ENCODE measurements at regions not wholly inside any gene's neighbourhood (a gene's known extent, or its start where the extent isn't known, plus 50 kb on each side); places are given as distances from the start of the nearest gene placed in this dataset.

DNA sequence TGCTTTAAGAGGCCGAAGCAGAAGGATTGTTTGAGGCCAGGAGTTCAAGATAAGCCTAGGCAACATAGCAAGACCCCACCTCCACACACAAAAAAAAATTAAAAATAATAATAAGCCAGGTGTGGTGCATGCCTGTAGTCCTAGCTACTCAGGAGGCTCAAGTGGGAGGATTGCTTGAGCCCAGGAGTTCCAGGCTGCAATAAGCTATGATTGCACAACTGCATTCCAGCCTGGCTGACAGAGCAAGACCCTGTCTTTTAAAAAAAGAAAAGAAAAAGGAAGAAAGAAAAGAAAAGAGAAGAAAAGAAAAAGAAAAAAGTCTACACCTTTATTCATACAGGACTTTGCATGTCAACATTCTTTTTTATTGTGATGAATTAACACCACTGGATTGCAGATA lies 2125.8 kb downstream of the MAT2B start (continued):
- TF ChIP-seq, protein P1, sequence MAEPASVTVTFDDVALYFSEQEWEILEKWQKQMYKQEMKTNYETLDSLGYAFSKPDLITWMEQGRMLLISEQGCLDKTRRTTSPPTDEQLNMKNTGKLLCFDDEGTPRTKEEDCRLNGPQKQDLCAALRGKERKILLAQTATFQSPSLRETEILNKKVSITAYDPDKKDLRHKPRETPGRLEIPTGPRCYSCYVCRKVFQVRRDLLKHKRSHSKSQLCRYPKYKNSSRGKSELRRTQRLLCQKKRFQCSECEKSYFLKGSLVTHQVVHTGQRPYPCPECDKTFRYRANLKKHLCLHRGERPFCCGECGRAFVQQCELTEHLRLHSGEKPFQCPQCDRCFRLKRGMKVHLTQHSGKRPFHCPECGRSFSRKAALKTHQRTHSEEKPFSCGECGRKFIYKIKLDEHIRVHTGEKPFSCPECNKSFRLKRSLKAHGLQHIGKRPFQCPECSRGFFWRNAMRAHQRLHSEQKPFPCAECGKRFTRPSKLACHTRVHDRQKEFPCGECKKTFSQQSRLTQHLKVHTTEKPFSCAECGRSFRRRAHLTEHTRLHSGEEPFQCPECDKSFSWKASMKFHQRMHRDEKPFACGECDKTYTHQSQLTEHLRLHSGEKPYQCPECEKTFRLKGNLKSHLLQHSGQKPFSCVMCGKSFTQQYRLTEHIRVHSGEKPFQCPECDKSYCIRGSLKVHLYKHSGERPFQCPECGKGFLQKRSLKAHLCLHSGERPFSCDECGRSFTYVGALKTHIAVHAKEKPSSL (CRISPR knock-in tag; conservative IDR thresholded peaks at IDR 0.05), result no peak
- TF ChIP-seq, protein P2, sequence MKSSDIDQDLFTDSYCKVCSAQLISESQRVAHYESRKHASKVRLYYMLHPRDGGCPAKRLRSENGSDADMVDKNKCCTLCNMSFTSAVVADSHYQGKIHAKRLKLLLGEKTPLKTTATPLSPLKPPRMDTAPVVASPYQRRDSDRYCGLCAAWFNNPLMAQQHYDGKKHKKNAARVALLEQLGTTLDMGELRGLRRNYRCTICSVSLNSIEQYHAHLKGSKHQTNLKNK (CRISPR knock-in tag; IDR thresholded peaks at IDR 0.05), result no peak

DNA sequence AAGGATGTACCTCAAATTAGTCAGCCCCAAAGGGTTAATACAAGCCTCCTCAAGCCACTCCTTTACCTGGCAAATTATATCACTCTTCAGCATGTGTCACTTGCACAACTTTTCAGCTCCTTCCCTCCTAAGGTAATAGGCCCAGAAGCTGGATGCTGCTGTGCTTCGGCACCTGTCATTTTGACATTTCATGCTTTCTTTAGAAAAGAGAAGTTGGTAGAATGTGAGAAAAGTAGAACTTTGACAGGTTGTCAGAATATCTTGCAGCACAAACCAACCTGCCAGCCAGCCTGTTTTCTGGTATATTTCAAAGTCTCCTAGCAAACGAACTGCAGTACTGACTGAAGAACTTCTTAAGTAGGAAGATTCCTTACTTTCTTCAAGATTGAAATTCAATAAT lies 2136.9 kb downstream of the MAT2B start:
- no peak overlapping the region for H3K27ac Mint-ChIP-seq
- CTCF ChIA-PET, result no interaction called here
- TF ChIP-seq, protein P3, sequence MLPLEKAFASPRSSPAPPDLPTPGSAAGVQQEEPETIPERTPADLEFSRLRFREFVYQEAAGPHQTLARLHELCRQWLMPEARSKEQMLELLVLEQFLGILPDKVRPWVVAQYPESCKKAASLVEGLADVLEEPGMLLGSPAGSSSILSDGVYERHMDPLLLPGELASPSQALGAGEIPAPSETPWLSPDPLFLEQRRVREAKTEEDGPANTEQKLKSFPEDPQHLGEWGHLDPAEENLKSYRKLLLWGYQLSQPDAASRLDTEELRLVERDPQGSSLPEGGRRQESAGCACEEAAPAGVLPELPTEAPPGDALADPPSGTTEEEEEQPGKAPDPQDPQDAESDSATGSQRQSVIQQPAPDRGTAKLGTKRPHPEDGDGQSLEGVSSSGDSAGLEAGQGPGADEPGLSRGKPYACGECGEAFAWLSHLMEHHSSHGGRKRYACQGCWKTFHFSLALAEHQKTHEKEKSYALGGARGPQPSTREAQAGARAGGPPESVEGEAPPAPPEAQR (CRISPR knock-in tag; IDR thresholded peaks at IDR 0.05), result no peak
- TF ChIP-seq ESRRA (CRISPR knock-in tag; IDR thresholded peaks at IDR 0.05; ENCODE audit: borderline replicate concordance) (no peak), GABPB1 (CRISPR knock-in tag; IDR thresholded peaks at IDR 0.05) (no peak), FOXP1 (CRISPR knock-in tag; IDR thresholded peaks at IDR 0.05; ENCODE audit: borderline replicate concordance) (no peak), TP53 (CRISPR knock-in tag; IDR thresholded peaks at IDR 0.05) (no peak), NR3C1 (CRISPR knock-in tag; conservative IDR thresholded peaks at IDR 0.05; ENCODE audit: low read depth) (no peak), FOXK1 (CRISPR knock-in tag; IDR thresholded peaks at IDR 0.05) (no peak), EMX1 (CRISPR knock-in tag; IDR thresholded peaks at IDR 0.05) (no peak), HMGA2 (CRISPR knock-in tag; IDR thresholded peaks at IDR 0.05) (no peak), ZBTB21 (CRISPR knock-in tag; IDR thresholded peaks at IDR 0.05; ENCODE audit: borderline replicate concordance) (no peak), SMAD3 (CRISPR knock-in tag; IDR thresholded peaks at IDR 0.05; ENCODE audit: borderline replicate concordance) (no peak), TCF7 (CRISPR knock-in tag; IDR thresholded peaks at IDR 0.05; ENCODE audit: low read depth) (no peak)
- TF ChIP-seq, protein P4, sequence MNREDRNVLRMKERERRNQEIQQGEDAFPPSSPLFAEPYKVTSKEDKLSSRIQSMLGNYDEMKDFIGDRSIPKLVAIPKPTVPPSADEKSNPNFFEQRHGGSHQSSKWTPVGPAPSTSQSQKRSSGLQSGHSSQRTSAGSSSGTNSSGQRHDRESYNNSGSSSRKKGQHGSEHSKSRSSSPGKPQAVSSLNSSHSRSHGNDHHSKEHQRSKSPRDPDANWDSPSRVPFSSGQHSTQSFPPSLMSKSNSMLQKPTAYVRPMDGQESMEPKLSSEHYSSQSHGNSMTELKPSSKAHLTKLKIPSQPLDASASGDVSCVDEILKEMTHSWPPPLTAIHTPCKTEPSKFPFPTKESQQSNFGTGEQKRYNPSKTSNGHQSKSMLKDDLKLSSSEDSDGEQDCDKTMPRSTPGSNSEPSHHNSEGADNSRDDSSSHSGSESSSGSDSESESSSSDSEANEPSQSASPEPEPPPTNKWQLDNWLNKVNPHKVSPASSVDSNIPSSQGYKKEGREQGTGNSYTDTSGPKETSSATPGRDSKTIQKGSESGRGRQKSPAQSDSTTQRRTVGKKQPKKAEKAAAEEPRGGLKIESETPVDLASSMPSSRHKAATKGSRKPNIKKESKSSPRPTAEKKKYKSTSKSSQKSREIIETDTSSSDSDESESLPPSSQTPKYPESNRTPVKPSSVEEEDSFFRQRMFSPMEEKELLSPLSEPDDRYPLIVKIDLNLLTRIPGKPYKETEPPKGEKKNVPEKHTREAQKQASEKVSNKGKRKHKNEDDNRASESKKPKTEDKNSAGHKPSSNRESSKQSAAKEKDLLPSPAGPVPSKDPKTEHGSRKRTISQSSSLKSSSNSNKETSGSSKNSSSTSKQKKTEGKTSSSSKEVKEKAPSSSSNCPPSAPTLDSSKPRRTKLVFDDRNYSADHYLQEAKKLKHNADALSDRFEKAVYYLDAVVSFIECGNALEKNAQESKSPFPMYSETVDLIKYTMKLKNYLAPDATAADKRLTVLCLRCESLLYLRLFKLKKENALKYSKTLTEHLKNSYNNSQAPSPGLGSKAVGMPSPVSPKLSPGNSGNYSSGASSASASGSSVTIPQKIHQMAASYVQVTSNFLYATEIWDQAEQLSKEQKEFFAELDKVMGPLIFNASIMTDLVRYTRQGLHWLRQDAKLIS (CRISPR knock-in tag; IDR thresholded peaks at IDR 0.05; ENCODE audit: borderline replicate concordance), result no peak
- TF ChIP-seq, protein P5, sequence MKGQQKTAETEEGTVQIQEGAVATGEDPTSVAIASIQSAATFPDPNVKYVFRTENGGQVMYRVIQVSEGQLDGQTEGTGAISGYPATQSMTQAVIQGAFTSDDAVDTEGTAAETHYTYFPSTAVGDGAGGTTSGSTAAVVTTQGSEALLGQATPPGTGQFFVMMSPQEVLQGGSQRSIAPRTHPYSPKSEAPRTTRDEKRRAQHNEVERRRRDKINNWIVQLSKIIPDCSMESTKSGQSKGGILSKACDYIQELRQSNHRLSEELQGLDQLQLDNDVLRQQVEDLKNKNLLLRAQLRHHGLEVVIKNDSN (CRISPR knock-in tag; IDR thresholded peaks at IDR 0.05), result no peak
- TF ChIP-seq, protein P6, sequence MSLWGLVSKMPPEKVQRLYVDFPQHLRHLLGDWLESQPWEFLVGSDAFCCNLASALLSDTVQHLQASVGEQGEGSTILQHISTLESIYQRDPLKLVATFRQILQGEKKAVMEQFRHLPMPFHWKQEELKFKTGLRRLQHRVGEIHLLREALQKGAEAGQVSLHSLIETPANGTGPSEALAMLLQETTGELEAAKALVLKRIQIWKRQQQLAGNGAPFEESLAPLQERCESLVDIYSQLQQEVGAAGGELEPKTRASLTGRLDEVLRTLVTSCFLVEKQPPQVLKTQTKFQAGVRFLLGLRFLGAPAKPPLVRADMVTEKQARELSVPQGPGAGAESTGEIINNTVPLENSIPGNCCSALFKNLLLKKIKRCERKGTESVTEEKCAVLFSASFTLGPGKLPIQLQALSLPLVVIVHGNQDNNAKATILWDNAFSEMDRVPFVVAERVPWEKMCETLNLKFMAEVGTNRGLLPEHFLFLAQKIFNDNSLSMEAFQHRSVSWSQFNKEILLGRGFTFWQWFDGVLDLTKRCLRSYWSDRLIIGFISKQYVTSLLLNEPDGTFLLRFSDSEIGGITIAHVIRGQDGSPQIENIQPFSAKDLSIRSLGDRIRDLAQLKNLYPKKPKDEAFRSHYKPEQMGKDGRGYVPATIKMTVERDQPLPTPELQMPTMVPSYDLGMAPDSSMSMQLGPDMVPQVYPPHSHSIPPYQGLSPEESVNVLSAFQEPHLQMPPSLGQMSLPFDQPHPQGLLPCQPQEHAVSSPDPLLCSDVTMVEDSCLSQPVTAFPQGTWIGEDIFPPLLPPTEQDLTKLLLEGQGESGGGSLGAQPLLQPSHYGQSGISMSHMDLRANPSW (CRISPR knock-in tag; conservative IDR thresholded peaks at IDR 0.05; ENCODE audit: low read depth), result no peak
- TF ChIP-seq, protein P7, sequence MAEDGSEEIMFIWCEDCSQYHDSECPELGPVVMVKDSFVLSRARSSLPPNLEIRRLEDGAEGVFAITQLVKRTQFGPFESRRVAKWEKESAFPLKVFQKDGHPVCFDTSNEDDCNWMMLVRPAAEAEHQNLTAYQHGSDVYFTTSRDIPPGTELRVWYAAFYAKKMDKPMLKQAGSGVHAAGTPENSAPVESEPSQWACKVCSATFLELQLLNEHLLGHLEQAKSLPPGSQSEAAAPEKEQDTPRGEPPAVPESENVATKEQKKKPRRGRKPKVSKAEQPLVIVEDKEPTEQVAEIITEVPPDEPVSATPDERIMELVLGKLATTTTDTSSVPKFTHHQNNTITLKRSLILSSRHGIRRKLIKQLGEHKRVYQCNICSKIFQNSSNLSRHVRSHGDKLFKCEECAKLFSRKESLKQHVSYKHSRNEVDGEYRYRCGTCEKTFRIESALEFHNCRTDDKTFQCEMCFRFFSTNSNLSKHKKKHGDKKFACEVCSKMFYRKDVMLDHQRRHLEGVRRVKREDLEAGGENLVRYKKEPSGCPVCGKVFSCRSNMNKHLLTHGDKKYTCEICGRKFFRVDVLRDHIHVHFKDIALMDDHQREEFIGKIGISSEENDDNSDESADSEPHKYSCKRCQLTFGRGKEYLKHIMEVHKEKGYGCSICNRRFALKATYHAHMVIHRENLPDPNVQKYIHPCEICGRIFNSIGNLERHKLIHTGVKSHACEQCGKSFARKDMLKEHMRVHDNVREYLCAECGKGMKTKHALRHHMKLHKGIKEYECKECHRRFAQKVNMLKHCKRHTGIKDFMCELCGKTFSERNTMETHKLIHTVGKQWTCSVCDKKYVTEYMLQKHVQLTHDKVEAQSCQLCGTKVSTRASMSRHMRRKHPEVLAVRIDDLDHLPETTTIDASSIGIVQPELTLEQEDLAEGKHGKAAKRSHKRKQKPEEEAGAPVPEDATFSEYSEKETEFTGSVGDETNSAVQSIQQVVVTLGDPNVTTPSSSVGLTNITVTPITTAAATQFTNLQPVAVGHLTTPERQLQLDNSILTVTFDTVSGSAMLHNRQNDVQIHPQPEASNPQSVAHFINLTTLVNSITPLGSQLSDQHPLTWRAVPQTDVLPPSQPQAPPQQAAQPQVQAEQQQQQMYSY (CRISPR knock-in tag; IDR thresholded peaks at IDR 0.05), result no peak

More for the DNA sequence above, 2136.9 kb downstream of the MAT2B start:
- no peak overlapping the region for H3K4me3 Mint-ChIP-seq
- DNase-seq (ENCODE audit: low spot score) (no peak), ATAC-seq (no peak)
- no peaks in the 10 kb centered on the region for H3K36me3 Mint-ChIP-seq
- no peaks in the 10 kb centered on the region for H3K27me3 Mint-ChIP-seq (ENCODE audit: low read depth)
- peaks cover 9% of the 10 kb centered on the region; the same call in 1 of the 2 replicates for H3K9me3 Mint-ChIP-seq
- POLR2A ChIA-PET, result no interaction called here
- peaks cover 11% of the 10 kb centered on the region for H3K4me1 Mint-ChIP-seq
